IPS DF 6.9 (cell line): ENCODE measurements at regions not wholly inside any gene's neighbourhood (a gene's known extent, or its start where the extent isn't known, plus 50 kb on each side); places are given as distances from the start of the nearest gene placed in this dataset.
"Not testable (repeated sequence)": the region's sequence is repeated elsewhere in the genome, so short reads cannot be mapped to it uniquely, and the experiment has no call there.

Experiments used
- DNase-seq: peaks from one replicate; pipeline ENCODE4 v3.0.0-alpha.2; 2013; ENCODE audit warnings: low read depth, low spot score
- H3K27ac ChIP-seq: one replicate; pipeline ENCODE4 v1.5.1; 2013; ENCODE audit warnings: low read length, control low read depth
- H3K27me3 ChIP-seq: 2 replicates; pipeline ENCODE4 v1.6.1; 2013; ENCODE audit warnings: mild to moderate bottlenecking, low read length; ENCODE audit not compliant: control insufficient read depth, insufficient read depth
- H3K36me3 ChIP-seq: 2 replicates; pipeline ENCODE4 v1.6.1; 2013; ENCODE audit warnings: low read length; ENCODE audit not compliant: control insufficient read depth, insufficient read depth
- H3K4me1 ChIP-seq: 2 replicates; pipeline ENCODE4 v1.6.1; 2013; ENCODE audit warnings: low read length; ENCODE audit not compliant: control insufficient read depth, insufficient read depth
- H3K4me3 ChIP-seq: 2 replicates; pipeline ENCODE4 v1.5.1; 2013; ENCODE audit warnings: mild to moderate bottlenecking, low read length
- H3K9me3 ChIP-seq: 2 replicates; pipeline ENCODE4 v1.6.1; 2013; ENCODE audit warnings: low read length, inconsistent platforms; ENCODE audit not compliant: control insufficient read depth, insufficient read depth
- WGBS: extraction: QIAGEN DNeasy Blood & Tissue Kit; methylation state at CpG from one replicate; pipeline ENCODE4 v1.1.7; 2013; ENCODE audit warnings: mixed read lengths, missing lambda C conversion rate; ENCODE audit not compliant: insufficient read length, insufficient coverage; 5-methylcytosine and 5-hydroxymethylcytosine counted together

- no peak for DNase-seq
- H3K9me3 ChIP-seq = no peaks in the 10 kb centered on the region
- WGBS = no CpG with 5 or more reads among the region's 6 CpGs
- no peak overlapping the region for H3K27ac ChIP-seq
- H3K4me1 ChIP-seq = peaks cover 1% of the 10 kb centered on the region; the same call in 1 of the 2 replicates
- no peaks in the 10 kb centered on the region for H3K36me3 ChIP-seq
- no peaks in the 10 kb centered on the region for H3K27me3 ChIP-seq
- H3K4me3 ChIP-seq = no peak overlapping the region
Measured at GRCh38 chr7:130954918-130955564, 221.0 kb upstream of the KLF14 start.

GRCh38 chr7:130955565-130955919 lies 221.5 kb upstream of the KLF14 start:
- H3K4me3 ChIP-seq = no peak overlapping the region
- no peak overlapping the region for H3K27ac ChIP-seq
- H3K4me1 ChIP-seq = peaks cover 1% of the 10 kb centered on the region; the same call in 1 of the 2 replicates
- H3K27me3 ChIP-seq = no peaks in the 10 kb centered on the region
- H3K9me3 ChIP-seq = no peaks in the 10 kb centered on the region
- H3K36me3 ChIP-seq = no peaks in the 10 kb centered on the region
- no peak for DNase-seq

- H3K27me3 ChIP-seq = no peaks in the 10 kb centered on the region
- no peak overlapping the region for H3K4me3 ChIP-seq
- peaks cover 1% of the 10 kb centered on the region; the same call in 1 of the 2 replicates for H3K4me1 ChIP-seq
- no peak overlapping the region for H3K27ac ChIP-seq
- H3K36me3 ChIP-seq = no peaks in the 10 kb centered on the region
- H3K9me3 ChIP-seq = no peaks in the 10 kb centered on the region
- no CpG with 5 or more reads among the region's 7 CpGs for WGBS
- DNase-seq = no peak
Measured at GRCh38 chr7:130956417-130957136, 222.6 kb upstream of the KLF14 start.

GRCh38 chr7:130957137-130957513 lies 223.1 kb upstream of the KLF14 start:
- no peak overlapping the region for H3K27ac ChIP-seq
- DNase-seq = no peak
- H3K9me3 ChIP-seq = no peaks in the 10 kb centered on the region
- no peaks in the 10 kb centered on the region for H3K36me3 ChIP-seq
- no peaks in the 10 kb centered on the region for H3K27me3 ChIP-seq
- no CpG with 5 or more reads among the region's 2 CpGs for WGBS
- H3K4me3 ChIP-seq = no peak overlapping the region
- no peaks in the 10 kb centered on the region; the same call in 1 of the 2 replicates for H3K4me1 ChIP-seq

GRCh38 chr7:130957722-130958435 lies 223.9 kb upstream of the KLF14 start:
- no CpG with 5 or more reads among the region's 6 CpGs for WGBS
- not testable (repeated sequence) for H3K27ac ChIP-seq, H3K9me3 ChIP-seq, H3K4me3 ChIP-seq, H3K36me3 ChIP-seq, DNase-seq, H3K27me3 ChIP-seq, H3K4me1 ChIP-seq

- Histone ChIP-seq H3K4me3 (no peak overlapping the region), H3K36me3 (no peaks in the 10 kb centered on the region), H3K27ac (no peak overlapping the region), H3K9me3 (no peaks in the 10 kb centered on the region), H3K4me1 (no peaks in the 10 kb centered on the region), H3K27me3 (no peaks in the 10 kb centered on the region)
- no CpG with 5 or more reads among the region's 6 CpGs for WGBS
- no peak for DNase-seq
Measured at GRCh38 chr7:130958846-130959245, 224.8 kb upstream of the KLF14 start.

GRCh38 chr7:130959743-130960207 lies 225.8 kb upstream of the KLF14 start:
- no peaks in the 10 kb centered on the region for H3K36me3 ChIP-seq
- no CpG with 5 or more reads among the region's 9 CpGs for WGBS

GRCh38 chr7:130960208-130960988 lies 226.4 kb upstream of the KLF14 start:
- no peaks in the 10 kb centered on the region for H3K27me3 ChIP-seq
- WGBS = no CpG with 5 or more reads among the region's 6 CpGs
- H3K9me3 ChIP-seq = no peaks in the 10 kb centered on the region
- no peak for DNase-seq
- no peak overlapping the region for H3K27ac ChIP-seq
- no peaks in the 10 kb centered on the region for H3K4me1 ChIP-seq
- H3K36me3 ChIP-seq = no peaks in the 10 kb centered on the region
- no peak overlapping the region for H3K4me3 ChIP-seq

More at GRCh38 chr7:130959743-130960207, 225.8 kb upstream of the KLF14 start:
- Histone ChIP-seq H3K4me3 (no peak overlapping the region), H3K27me3 (no peaks in the 10 kb centered on the region), H3K27ac (no peak overlapping the region), H3K9me3 (no peaks in the 10 kb centered on the region), H3K4me1 (no peaks in the 10 kb centered on the region)
- DNase-seq = no peak

GRCh38 chr7:130961128-130961601 lies 227.2 kb upstream of the KLF14 start:
- no CpG with 5 or more reads among the region's 9 CpGs for WGBS
- no peak for DNase-seq
- Histone ChIP-seq H3K4me1 (no peaks in the 10 kb centered on the region), H3K9me3 (no peaks in the 10 kb centered on the region), H3K4me3 (no peak overlapping the region), H3K27me3 (no peaks in the 10 kb centered on the region), H3K36me3 (no peaks in the 10 kb centered on the region), H3K27ac (no peak overlapping the region)

- Histone ChIP-seq H3K27ac (no peak overlapping the region), H3K27me3 (no peaks in the 10 kb centered on the region), H3K4me1 (no peaks in the 10 kb centered on the region), H3K36me3 (no peaks in the 10 kb centered on the region), H3K4me3 (no peak overlapping the region), H3K9me3 (no peaks in the 10 kb centered on the region)
- DNase-seq = no peak
- no CpG with 5 or more reads among the region's 2 CpGs for WGBS
Measured at GRCh38 chr7:130962109-130962508, 228.1 kb upstream of the KLF14 start.
